ENCODE measurements at regions not wholly inside any gene's neighbourhood (a gene's known extent, or its start where the extent isn't known, plus 50 kb on each side); places are given as distances from the start of the nearest gene placed in this dataset.

DNA sequence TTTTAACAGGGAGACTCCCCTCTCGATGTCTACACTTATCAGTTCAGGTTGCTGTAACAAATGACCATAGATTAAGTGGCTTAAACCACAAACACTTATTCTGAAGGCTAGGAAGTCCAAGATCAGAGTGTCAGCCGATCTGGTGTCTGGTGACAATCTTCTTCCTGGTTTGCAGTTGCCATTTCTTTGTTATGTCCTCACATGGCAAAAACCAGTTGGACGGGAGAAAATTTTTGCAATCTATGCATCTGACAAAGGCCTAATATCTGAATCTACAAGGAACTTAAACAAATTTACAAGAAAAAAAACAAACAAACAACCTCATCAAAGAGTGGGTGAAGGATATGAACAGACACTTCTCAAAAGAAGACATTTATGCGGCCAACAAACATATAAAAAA lies 116.9 kb upstream of the FOXB1 start:
- intact Hi-C loops (cut with DNase I) = no loop called here
- H3K27me3 ChIP-seq = no peaks in the 10 kb centered on the region
- WGBS, 2 donors = 63 to 66% methylated on average over 4 of the region's 4 CpGs
- no peaks in the 10 kb centered on the region for H3K9me3 ChIP-seq
- H3K36me3 ChIP-seq = no peaks in the 10 kb centered on the region
- H3K27ac ChIP-seq = no peak overlapping the region
- DNase-seq = no peak
- peaks cover 11 to 12% of the 10 kb centered on the region in 2 donors for H3K4me1 ChIP-seq
- TF ChIP-seq POLR2A (IDR thresholded peaks at IDR 0.05) = no peak
- TF ChIP-seq, protein P1, sequence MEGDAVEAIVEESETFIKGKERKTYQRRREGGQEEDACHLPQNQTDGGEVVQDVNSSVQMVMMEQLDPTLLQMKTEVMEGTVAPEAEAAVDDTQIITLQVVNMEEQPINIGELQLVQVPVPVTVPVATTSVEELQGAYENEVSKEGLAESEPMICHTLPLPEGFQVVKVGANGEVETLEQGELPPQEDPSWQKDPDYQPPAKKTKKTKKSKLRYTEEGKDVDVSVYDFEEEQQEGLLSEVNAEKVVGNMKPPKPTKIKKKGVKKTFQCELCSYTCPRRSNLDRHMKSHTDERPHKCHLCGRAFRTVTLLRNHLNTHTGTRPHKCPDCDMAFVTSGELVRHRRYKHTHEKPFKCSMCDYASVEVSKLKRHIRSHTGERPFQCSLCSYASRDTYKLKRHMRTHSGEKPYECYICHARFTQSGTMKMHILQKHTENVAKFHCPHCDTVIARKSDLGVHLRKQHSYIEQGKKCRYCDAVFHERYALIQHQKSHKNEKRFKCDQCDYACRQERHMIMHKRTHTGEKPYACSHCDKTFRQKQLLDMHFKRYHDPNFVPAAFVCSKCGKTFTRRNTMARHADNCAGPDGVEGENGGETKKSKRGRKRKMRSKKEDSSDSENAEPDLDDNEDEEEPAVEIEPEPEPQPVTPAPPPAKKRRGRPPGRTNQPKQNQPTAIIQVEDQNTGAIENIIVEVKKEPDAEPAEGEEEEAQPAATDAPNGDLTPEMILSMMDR (IDR thresholded peaks at IDR 0.05) = no peak
- H3K4me3 ChIP-seq (replicated peaks in 1 of 3) = no peak overlapping the region

- Histone ChIP-seq H3K9me3 (no peaks in the 10 kb centered on the region), H3K4me1 (peaks cover 11 to 12% of the 10 kb centered on the region in 2 donors), H3K27ac (no peak overlapping the region), H3K36me3 (no peaks in the 10 kb centered on the region), H3K4me3 (replicated peaks in 1 of 3) (no peak overlapping the region), H3K27me3 (no peaks in the 10 kb centered on the region)
- intact Hi-C loops (cut with DNase I) = no loop called here
- 58 to 65% methylated on average over 3 of the region's 3 CpGs for WGBS, 2 donors
- no peak for TF ChIP-seq POLR2A (IDR thresholded peaks at IDR 0.05)
- TF ChIP-seq, protein P1 (IDR thresholded peaks at IDR 0.05) = no peak
- peak in 1 of 2 donors; percentile 2 for DNase-seq
These were observed 117.7 kb upstream of the FOXB1 start for GRCh38 chr15:59886441-59886840.

- Histone ChIP-seq H3K4me3 (replicated peaks in 1 of 3) (no peak overlapping the region), H3K36me3 (no peaks in the 10 kb centered on the region), H3K27me3 (no peaks in the 10 kb centered on the region), H3K4me1 (peaks cover 11 to 12% of the 10 kb centered on the region in 2 donors), H3K9me3 (no peaks in the 10 kb centered on the region), H3K27ac (no peak overlapping the region)
- DNase-seq = peak; percentile 14 to 43
- intact Hi-C loops (cut with DNase I) = no loop called here
- WGBS, 2 donors = 0 to 1% methylated on average over 7 of the region's 7 CpGs
- TF ChIP-seq, protein P1 (IDR thresholded peaks at IDR 0.05) = no peak
- no peak for TF ChIP-seq POLR2A (IDR thresholded peaks at IDR 0.05)
These were observed 118.3 kb upstream of the FOXB1 start for GRCh38 chr15:59885832-59886231.

DNA sequence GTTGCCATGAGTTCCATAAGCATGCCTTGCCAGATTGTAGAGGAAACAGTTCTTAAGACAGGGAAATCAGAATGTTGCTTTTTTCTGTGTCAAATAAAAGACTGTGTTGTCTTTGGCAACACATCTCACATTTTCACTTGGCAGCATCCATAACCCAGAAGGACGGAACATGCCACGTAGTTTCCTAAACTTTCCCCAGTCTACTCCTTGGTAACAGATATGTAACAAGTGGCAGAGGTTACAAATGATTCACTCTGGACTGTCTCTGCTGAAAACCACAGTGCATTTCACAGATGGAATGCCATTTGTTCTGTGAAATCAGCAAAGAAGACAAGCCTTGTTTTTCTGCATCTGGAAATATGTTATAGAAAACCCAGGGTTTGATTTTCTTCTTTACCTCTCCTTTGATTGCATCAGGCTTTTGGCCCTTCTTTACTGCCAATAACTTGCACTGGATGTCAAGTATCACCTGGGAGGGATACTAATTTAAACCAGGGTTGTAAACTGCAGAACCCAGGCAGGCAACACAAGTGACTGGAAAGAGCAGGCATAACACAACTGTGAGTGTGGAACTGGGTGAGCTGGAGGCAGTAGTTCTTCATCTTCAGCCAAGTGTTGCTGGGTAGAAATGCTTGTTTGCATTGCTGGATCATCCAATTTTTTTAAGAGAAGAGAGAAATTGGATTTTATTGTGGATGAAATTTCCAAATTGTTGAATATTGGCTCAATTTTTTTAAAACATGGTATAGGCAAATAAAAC lies 124.4 kb upstream of the FOXB1 start:
- 44 to 52% methylated on average over 2 of the region's 2 CpGs for WGBS, 2 donors
- intact Hi-C loops (cut with DNase I) = no loop called here
- Histone ChIP-seq H3K27me3 (no peaks in the 10 kb centered on the region), H3K27ac (no peak overlapping the region), H3K9me3 (no peaks in the 10 kb centered on the region), H3K4me1 (no peaks in the 10 kb centered on the region), H3K4me3 (replicated peaks in 1 of 3) (no peak overlapping the region), H3K36me3 (no peaks in the 10 kb centered on the region)
- TF ChIP-seq POLR2A (IDR thresholded peaks at IDR 0.05) = no peak
- TF ChIP-seq, protein P1 (IDR thresholded peaks at IDR 0.05) = no peak
- DNase-seq = no peak

GRCh38 chr15:59876140-59876539 lies 128.0 kb upstream of the FOXB1 start:
- no peak overlapping the region for H3K4me3 ChIP-seq (replicated peaks in 1 of 3)
- 82% methylated on average over 5 of the region's 5 CpGs for WGBS, 2 donors
- intact Hi-C loops (cut with DNase I) = no loop called here
- H3K27ac ChIP-seq = no peak overlapping the region
- H3K9me3 ChIP-seq = no peaks in the 10 kb centered on the region
- H3K27me3 ChIP-seq = no peaks in the 10 kb centered on the region
- DNase-seq = no peak
- H3K36me3 ChIP-seq = no peaks in the 10 kb centered on the region
- no peak for TF ChIP-seq POLR2A (IDR thresholded peaks at IDR 0.05)
- TF ChIP-seq, protein P1 (IDR thresholded peaks at IDR 0.05) = no peak
- H3K4me1 ChIP-seq = no peaks in the 10 kb centered on the region
